NOMO-1 (cell line): ENCODE measurements at regions not wholly inside any gene's neighbourhood (a gene's known extent, or its start where the extent isn't known, plus 50 kb on each side); places are given as distances from the start of the nearest gene placed in this dataset.

Source experiments
- DNase-seq, 2 experiments: peaks; one replicate each; lab custom pipeline; 2025; ENCODE audit not compliant: unreplicated experiment in 2 of 2; lab: John Stamatoyannopoulos, UW

- DNase-seq: peak; percentile 44 to 66
Observed at GRCh38 chr2:41510108-41510507, 537.7 kb upstream of the PKDCC start.

GRCh38 chr2:41521211-41521610 lies 526.6 kb upstream of the PKDCC start:
- no peak for DNase-seq

- DNase-seq: no peak
Observed at GRCh38 chr2:41527525-41528323, 520.1 kb upstream of the PKDCC start.

GRCh38 chr2:41535575-41535974 lies 512.2 kb upstream of the PKDCC start:
- no peak for DNase-seq

- DNase-seq: no peak
Observed at GRCh38 chr2:41540272-41540998, 507.4 kb upstream of the PKDCC start.

- no peak for DNase-seq
Observed at GRCh38 chr2:41543726-41544125, 504.1 kb upstream of the PKDCC start.

- DNase-seq: no peak
Observed at GRCh38 chr2:41544709-41545108, 503.1 kb upstream of the PKDCC start.

GRCh38 chr2:41546031-41546430 lies 501.8 kb upstream of the PKDCC start:
- DNase-seq: no peak

GRCh38 chr2:41568648-41569047 lies 479.2 kb upstream of the PKDCC start:
- no peak for DNase-seq

- DNase-seq: no peak
Observed at GRCh38 chr2:41572154-41572553, 475.7 kb upstream of the PKDCC start.

- no peak for DNase-seq
Observed at GRCh38 chr2:41576423-41576822, 471.4 kb upstream of the PKDCC start.

GRCh38 chr2:41579806-41580205 lies 468.0 kb upstream of the PKDCC start:
- DNase-seq: no peak

GRCh38 chr2:41580806-41581205 lies 467.0 kb upstream of the PKDCC start:
- no peak for DNase-seq

GRCh38 chr2:41595240-41595639 lies 452.6 kb upstream of the PKDCC start:
- no peak for DNase-seq

- no peak for DNase-seq
Observed at GRCh38 chr2:41597680-41598079, 450.1 kb upstream of the PKDCC start.

GRCh38 chr2:41598161-41598894 lies 449.5 kb upstream of the PKDCC start:
- peak; percentile 27 to 66 for DNase-seq

GRCh38 chr2:41600460-41600859 lies 447.4 kb upstream of the PKDCC start:
- no peak for DNase-seq

- DNase-seq: no peak
Observed at GRCh38 chr2:41602341-41602740, 445.5 kb upstream of the PKDCC start.

GRCh38 chr2:41605311-41605710 lies 442.5 kb upstream of the PKDCC start:
- DNase-seq: no peak

GRCh38 chr2:41605914-41606313 lies 441.9 kb upstream of the PKDCC start:
- no peak for DNase-seq

- DNase-seq: no peak
Observed at GRCh38 chr2:41610501-41611190, 437.2 kb upstream of the PKDCC start.
